HepG2 (cell line): ENCODE measurements at regions not wholly inside any gene's neighbourhood (a gene's known extent, or its start where the extent isn't known, plus 50 kb on each side); places are given as distances from the start of the nearest gene placed in this dataset.

Experiments
- ATAC-seq: fragments of 200-7000 bp; cut with Tn5 transposase; 3 replicates; pipeline ENCODE4 v1.9.1; 2020; ENCODE audit warnings: mild to moderate bottlenecking, moderate library complexity
- BruUV-seq: library from RNA; stranded (reverse); fragments of 400-500 nt; replicated peaks from 2 replicates; lab custom pipeline; 2021; lab: Mats Ljungman, UMichigan
- CTCF ChIA-PET: fragments of 300-600 bp; formaldehyde crosslinking; extraction: SDS; loops from one replicate; lab custom pipeline; 2021; ENCODE audit warnings: low total read pairs, inconsistent platforms, low intra/inter-chr PET ratio; lab: Yijun Ruan, JAX
- POLR2A ChIA-PET: fragments of 350-600 bp; sonication (Branson Sonifier 250); formaldehyde crosslinking; loops from one replicate; lab custom pipeline; 2020; ENCODE audit warnings: antibody characterized with exemption, inconsistent platforms; lab: Yijun Ruan, JAX
- DNase-seq: peaks from one replicate; pipeline ENCODE4 v3.0.0-alpha.2; 2015; ENCODE audit warnings: low spot score
- FAIRE-seq: peaks from 3 replicates; lab custom pipeline; 2011; peaks lifted over from hg19 to GRCh38; lab: Jason Lieb, UNC
- H2AFZ ChIP-seq: one replicate; pipeline ENCODE4 v1.6.1; 2011; ENCODE audit warnings: low read length, inconsistent platforms
- H3K27ac ChIP-seq: fragments of 300-600 bp; 3 replicates; pipeline ENCODE4 v1.8.0; 2011; ENCODE audit warnings: mixed run types, mild to moderate bottlenecking, mixed read lengths, low read length, inconsistent platforms; ENCODE audit not compliant: insufficient read depth; ENCODE audit errors: extremely low read length
- H3K27me3 ChIP-seq, 2 experiments: fragments of 200-600 bp in 1 of 2; 2 replicates in 1 of 2; 3 replicates in 1 of 2; pipeline versions ENCODE4 v1.6.0 to v1.8.0; 2011; ENCODE audit warnings: low read length in 2 of 2, mild to moderate bottlenecking in 2 of 2, moderate library complexity in 2 of 2, inconsistent platforms in 1 of 2; ENCODE audit not compliant: insufficient read depth in 2 of 2, control insufficient read depth in 1 of 2
- H3K36me3 ChIP-seq, 2 experiments: fragments of 200-600 bp in 1 of 2; replicated peaks in 1 of 2; 2 replicates in 1 of 2; 3 replicates in 1 of 2; pipeline versions ENCODE4 v1.5.1 to v1.8.0; 2011; ENCODE audit warnings: low read length in 2 of 2, inconsistent platforms in 1 of 2; ENCODE audit not compliant: insufficient read depth in 2 of 2, control insufficient read depth in 1 of 2
- H3K4me1 ChIP-seq: 2 replicates; pipeline ENCODE4 v1.5.1; 2012; ENCODE audit warnings: low read length, inconsistent platforms; ENCODE audit not compliant: insufficient read depth
- H3K4me2 ChIP-seq: 2 replicates; pipeline ENCODE4 v1.6.0; 2011; ENCODE audit warnings: low read depth, low read length, inconsistent platforms
- H3K4me3 ChIP-seq, 3 experiments: fragments of 200-600 bp in 1 of 3; sonication (generic), shearing (Covaris generic) in 1 of 3; replicated peaks in 1 of 3; 2 replicates each; pipeline ENCODE4 v1.5.1; 2011 to 2016; ENCODE audit warnings: low read length in 3 of 3, inconsistent platforms in 2 of 3, low read depth in 2 of 3, mild to moderate bottlenecking in 2 of 3, control low read depth in 1 of 3, mixed read lengths in 1 of 3; ENCODE audit not compliant: insufficient read depth in 1 of 3
- H3K79me2 ChIP-seq: one replicate; pipeline ENCODE4 v1.6.1; 2011; ENCODE audit warnings: low read length, inconsistent platforms; ENCODE audit not compliant: insufficient read depth
- H3K9ac ChIP-seq: 2 replicates; pipeline ENCODE4 v1.6.0; 2011; ENCODE audit warnings: mild to moderate bottlenecking, low read depth, low read length, inconsistent platforms; ENCODE audit not compliant: insufficient read depth
- H3K9me3 ChIP-seq: 2 replicates; pipeline ENCODE4 v1.5.1; 2012; ENCODE audit warnings: mild to moderate bottlenecking, low read length
- H4K20me1 ChIP-seq: 2 replicates; pipeline ENCODE4 v1.6.0; 2011; ENCODE audit warnings: inconsistent platforms, mild to moderate bottlenecking, low read length, moderate library complexity; ENCODE audit not compliant: insufficient read depth
- FOXA1 ChIP-seq, 2 experiments: fragments of 450-650 bp in 1 of 2; sonication (generic) in 1 of 2; formaldehyde crosslinking in 1 of 2; IDR thresholded peaks; 2 replicates each; pipeline versions ENCODE4 v1.4.0 to v1.6.1; 2016 to 2020; ENCODE audit warnings: missing genetic modification reagents in 1 of 2
- GTF3A ChIP-seq: sonication (generic); formaldehyde crosslinking; conservative IDR thresholded peaks from 2 replicates; pipeline ENCODE4 v1.4.0; 2020; ENCODE audit warnings: mild to moderate bottlenecking, missing genetic modification reagents
- HOXA3 ChIP-seq: sonication (generic); formaldehyde crosslinking; IDR thresholded peaks from 2 replicates; pipeline ENCODE4 v1.5.0; 2020; ENCODE audit warnings: missing genetic modification reagents
- KAT8 ChIP-seq: IDR thresholded peaks from 2 replicates; pipeline ENCODE4 v1.6.1; 2016; ENCODE audit warnings: missing genetic modification reagents, missing compliant biosample characterization
- MAFF ChIP-seq: IDR thresholded peaks from 2 replicates; pipeline ENCODE4 v1.6.1; 2011; ENCODE audit warnings: low read depth, low read length, improper control_type of control experiment
- MAFK ChIP-seq, 2 experiments: IDR thresholded peaks in 1 of 2; conservative IDR thresholded peaks in 1 of 2; 2 replicates each; pipeline ENCODE4 v1.6.1; 2011; ENCODE audit warnings: improper control_type of control experiment in 2 of 2, low read length in 2 of 2
- RELA ChIP-seq: sonication (generic); formaldehyde crosslinking; IDR thresholded peaks from 2 replicates; pipeline ENCODE4 v1.4.0; 2020; ENCODE audit warnings: missing genetic modification reagents
- SIN3A ChIP-seq: IDR thresholded peaks from 2 replicates; pipeline ENCODE4 v1.6.1; 2011; ENCODE audit warnings: low read depth, mild to moderate bottlenecking, control low read depth, low read length, borderline replicate concordance
- SRSF4 ChIP-seq: fragments of 200-400 bp; formaldehyde crosslinking; IDR thresholded peaks from one replicate; pipeline ENCODE4 v1.6.1; 2018; ENCODE audit warnings: mild to moderate bottlenecking, low read depth, low read length, moderate library complexity; ENCODE audit not compliant: poor library complexity, severe bottlenecking
- XBP1 ChIP-seq: sonication (generic); formaldehyde crosslinking; IDR thresholded peaks from 2 replicates; pipeline ENCODE4 v1.5.0; 2020; ENCODE audit warnings: missing genetic modification reagents
- ZFP90 ChIP-seq: sonication (generic); formaldehyde crosslinking; IDR thresholded peaks from 2 replicates; pipeline ENCODE4 v1.8.0; 2022; ENCODE audit warnings: missing genetic modification reagents, mild to moderate bottlenecking, inconsistent platforms, borderline replicate concordance
- ZNF333 ChIP-seq: sonication (generic); formaldehyde crosslinking; IDR thresholded peaks from 2 replicates; pipeline ENCODE4 v1.4.0; 2020; ENCODE audit warnings: mild to moderate bottlenecking, missing genetic modification reagents, borderline replicate concordance
- ZNF615 ChIP-seq: sonication (generic); formaldehyde crosslinking; IDR thresholded peaks from 2 replicates; pipeline ENCODE4 v1.5.0; 2020; ENCODE audit warnings: mild to moderate bottlenecking, missing genetic modification reagents, borderline replicate concordance
- ZNF780A ChIP-seq: sonication (generic); formaldehyde crosslinking; IDR thresholded peaks from 2 replicates; pipeline ENCODE4 v1.8.0; 2022; ENCODE audit warnings: mild to moderate bottlenecking, missing genetic modification reagents, moderate library complexity
- WGBS: methylation state at CpG from one replicate; pipeline ENCODE4 v1.1.6; 2017; ENCODE audit warnings: low lambda C conversion rate; 5-methylcytosine and 5-hydroxymethylcytosine counted together
- in situ Hi-C: cut with HindIII; loops from 2 replicates; pipeline ENCODE4 v1.10.0; 2017; ENCODE audit warnings: low pct_unique_long_range_greater_than_20kb; ENCODE audit not compliant: extremely low pct_ligation_motif_present
- intact Hi-C: fragments of 100-400 bp; cut with micrococcal nuclease; formaldehyde crosslinking; loops from one replicate; pipeline ENCODE4 v1.10.0; 2022; ENCODE audit not compliant: unreplicated experiment
- TF ChIP-seq, protein P1 (sequence below): sonication (generic); formaldehyde crosslinking; IDR thresholded peaks from 2 replicates; pipeline ENCODE4 v1.4.0; 2020; ENCODE audit warnings: missing genetic modification reagents

DNA sequence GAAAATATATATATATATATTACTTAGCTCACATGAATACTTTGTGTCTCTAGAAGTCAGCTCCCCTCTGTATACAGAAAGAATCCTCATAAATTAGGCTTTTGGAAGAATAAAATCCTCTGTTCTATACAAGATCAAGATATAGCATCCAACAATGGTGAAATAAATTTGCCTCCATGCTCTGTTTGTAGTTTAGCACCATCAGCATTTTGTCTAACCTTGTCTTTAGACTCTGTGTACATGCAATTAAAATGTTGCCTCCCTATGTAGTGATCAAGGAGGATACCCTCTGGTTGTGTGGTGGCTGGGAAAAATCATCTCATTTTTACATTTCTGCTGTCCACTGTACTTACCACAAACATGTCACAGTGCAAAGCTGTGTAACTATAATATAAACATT lies 189.7 kb downstream of the C7orf25 start:
- POLR2A ChIA-PET = no interaction called here
- ATAC-seq = no peak
- Histone ChIP-seq H3K79me2 (no peaks in the 10 kb centered on the region), H3K4me3 (no peak overlapping the region), H2AFZ (no peak overlapping the region)
- intact Hi-C loops = no loop called here
- TF ChIP-seq MAFF = peak; percentile 57
- TF ChIP-seq RELA (CRISPR knock-in tag) = no peak
- TF ChIP-seq GTF3A = no peak
- TF ChIP-seq MAFK (conservative IDR thresholded peaks at IDR 0.05 in 1 of 2, IDR thresholded peaks at IDR 0.05 in 1 of 2; ENCODE audit: low read length in 2 of 2) = peak; percentile 61 to 78
- TF ChIP-seq ZNF780A = no peak
- TF ChIP-seq, all 625 proteins: peak for 2
- no peak overlapping the region for H3K9ac ChIP-seq
- H3K4me1 ChIP-seq = no peaks in the 10 kb centered on the region
- no peaks in the 10 kb centered on the region for H3K36me3 ChIP-seq
- H3K27me3 ChIP-seq = no peaks in the 10 kb centered on the region
- CTCF ChIA-PET = no interaction called here
- peaks cover 16% of the 10 kb centered on the region for H3K9me3 ChIP-seq
- in situ Hi-C loops = no loop called here
- FAIRE-seq (no peak), DNase-seq (no peak)
- BruUV-seq = no TSS peak
- H3K27ac ChIP-seq = no peak overlapping the region
- no peaks in the 10 kb centered on the region for H4K20me1 ChIP-seq
- no peak overlapping the region for H3K4me2 ChIP-seq

DNA sequence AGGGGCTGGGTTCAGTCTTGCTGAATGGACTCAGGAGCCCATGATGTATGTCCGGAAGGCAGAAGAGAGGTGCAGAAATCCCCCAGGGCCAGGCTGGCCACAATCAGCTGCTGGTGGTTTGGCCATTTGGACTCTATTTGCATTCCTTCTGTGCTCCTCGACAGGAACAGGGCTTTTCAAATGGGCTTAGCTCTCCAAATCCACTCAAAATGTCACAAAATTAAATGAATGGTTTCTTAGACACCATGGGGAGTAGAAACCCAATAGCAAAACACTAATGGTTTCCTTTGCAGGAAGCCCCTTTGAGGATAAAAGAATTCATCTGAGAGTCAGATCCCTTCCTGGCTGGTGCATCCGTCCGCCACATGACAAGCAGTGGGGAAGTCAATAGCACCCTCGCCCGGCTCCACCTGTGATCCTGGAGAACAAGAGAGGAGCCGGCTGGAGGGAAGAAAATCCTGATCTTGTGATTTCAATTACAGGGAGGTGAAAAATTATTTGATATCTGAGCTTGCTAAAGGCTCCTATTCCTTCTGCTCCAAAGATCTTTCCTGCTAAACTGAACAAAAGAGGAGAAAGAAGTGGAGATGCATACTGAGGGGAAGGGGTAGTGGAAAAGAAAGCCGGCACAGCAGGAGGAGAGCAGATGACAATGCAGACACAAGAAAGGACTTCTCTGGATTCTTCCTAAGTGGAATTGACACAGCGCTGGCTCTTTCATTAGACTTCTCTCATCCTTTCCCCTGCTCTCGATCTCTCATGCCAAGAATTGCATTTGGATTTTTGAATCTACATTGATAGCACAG lies 190.7 kb downstream of the C7orf25 start:
- H3K36me3 ChIP-seq = no peaks in the 10 kb centered on the region
- in situ Hi-C loops = no loop called here
- ChIA-PET POLR2A (no interaction called here), CTCF (no interaction called here)
- H3K27ac ChIP-seq = no peak overlapping the region
- peaks cover 26% of the 10 kb centered on the region for H3K9me3 ChIP-seq
- no peak overlapping the region for H3K4me3 ChIP-seq
- no peaks in the 10 kb centered on the region for H3K4me1 ChIP-seq
- no peak overlapping the region for H2AFZ ChIP-seq
- no peaks in the 10 kb centered on the region for H3K27me3 ChIP-seq
- whole genome bisulfite sequencing = 17% methylated on average over 9 of the region's 10 CpGs
- intact Hi-C loops = no loop called here
- BruUV-seq = no TSS peak
- no peaks in the 10 kb centered on the region for H4K20me1 ChIP-seq
- no peak overlapping the region for H3K4me2 ChIP-seq
- no peaks in the 10 kb centered on the region for H3K79me2 ChIP-seq
- DNase-seq (no peak), ATAC-seq (no peak), FAIRE-seq (no peak)
- no peak overlapping the region for H3K9ac ChIP-seq
- TF ChIP-seq ZNF615 (CRISPR knock-in tag) (no peak), XBP1 (CRISPR knock-in tag) (no peak), HOXA3 (CRISPR knock-in tag) (no peak), ZFP90 (CRISPR knock-in tag) (no peak), ZNF333 (CRISPR knock-in tag) (no peak), SIN3A (no peak), SRSF4 (no peak), KAT8 (CRISPR knock-in tag) (no peak), FOXA1 (IDR thresholded peaks at IDR 0.05) (no peak), FOXA1 (CRISPR knock-in tag; IDR thresholded peaks at IDR 0.05) (no peak)
- TF ChIP-seq, protein P1, sequence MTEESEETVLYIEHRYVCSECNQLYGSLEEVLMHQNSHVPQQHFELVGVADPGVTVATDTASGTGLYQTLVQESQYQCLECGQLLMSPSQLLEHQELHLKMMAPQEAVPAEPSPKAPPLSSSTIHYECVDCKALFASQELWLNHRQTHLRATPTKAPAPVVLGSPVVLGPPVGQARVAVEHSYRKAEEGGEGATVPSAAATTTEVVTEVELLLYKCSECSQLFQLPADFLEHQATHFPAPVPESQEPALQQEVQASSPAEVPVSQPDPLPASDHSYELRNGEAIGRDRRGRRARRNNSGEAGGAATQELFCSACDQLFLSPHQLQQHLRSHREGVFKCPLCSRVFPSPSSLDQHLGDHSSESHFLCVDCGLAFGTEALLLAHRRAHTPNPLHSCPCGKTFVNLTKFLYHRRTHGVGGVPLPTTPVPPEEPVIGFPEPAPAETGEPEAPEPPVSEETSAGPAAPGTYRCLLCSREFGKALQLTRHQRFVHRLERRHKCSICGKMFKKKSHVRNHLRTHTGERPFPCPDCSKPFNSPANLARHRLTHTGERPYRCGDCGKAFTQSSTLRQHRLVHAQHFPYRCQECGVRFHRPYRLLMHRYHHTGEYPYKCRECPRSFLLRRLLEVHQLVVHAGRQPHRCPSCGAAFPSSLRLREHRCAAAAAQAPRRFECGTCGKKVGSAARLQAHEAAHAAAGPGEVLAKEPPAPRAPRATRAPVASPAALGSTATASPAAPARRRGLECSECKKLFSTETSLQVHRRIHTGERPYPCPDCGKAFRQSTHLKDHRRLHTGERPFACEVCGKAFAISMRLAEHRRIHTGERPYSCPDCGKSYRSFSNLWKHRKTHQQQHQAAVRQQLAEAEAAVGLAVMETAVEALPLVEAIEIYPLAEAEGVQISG (CRISPR knock-in tag) = no peak
